ENCODE measurements at regions not wholly inside any gene's neighbourhood (a gene's known extent, or its start where the extent isn't known, plus 50 kb on each side); places are given as distances from the start of the nearest gene placed in this dataset.

DNA sequence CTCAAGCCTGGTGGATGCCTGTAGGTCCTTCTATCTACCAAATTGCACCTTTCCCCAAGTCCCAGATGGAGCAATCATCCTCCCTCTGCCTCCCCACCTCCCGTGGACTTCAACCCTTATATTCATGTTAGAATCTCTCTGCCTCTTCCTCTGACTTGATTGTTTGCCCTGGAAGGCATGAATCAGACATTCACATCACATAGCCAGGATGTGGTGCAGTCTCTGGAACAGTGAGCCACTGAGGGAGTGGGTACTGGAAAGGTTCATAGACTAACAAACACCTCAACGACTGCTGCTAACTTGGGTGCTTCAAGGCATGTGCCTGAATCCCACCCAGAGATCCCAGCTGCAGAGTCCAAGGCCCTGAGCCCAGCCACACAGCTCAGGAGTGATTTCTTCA is 494.0 kb downstream of the TNS3 start:
- Histone ChIP-seq H4K20me1 (ENCODE audit: control insufficient read depth, insufficient read depth) (no peaks in the 10 kb centered on the region), H2AFZ (ENCODE audit: control insufficient read depth, low read depth, low read length) (no peak overlapping the region), H3K4me3 (no peak overlapping the region), H3K27me3 (replicated peaks in 1 of 2; ENCODE audit: control insufficient read depth in 2 of 2, insufficient read depth in 2 of 2, low read length in 1 of 2) (no peaks in the 10 kb centered on the region), H3K27ac (ENCODE audit: control insufficient read depth, insufficient read depth) (no peak overlapping the region), H3K4me2 (ENCODE audit: control insufficient read depth, insufficient read depth) (no peak overlapping the region), H3K36me3 (ENCODE audit: control insufficient read depth in 2 of 2, insufficient read depth in 2 of 2, low read length in 1 of 2) (no peaks in the 10 kb centered on the region), H3K9ac (ENCODE audit: control insufficient read depth, insufficient read depth, low read length) (no peak overlapping the region), H3K4me1 (ENCODE audit: control insufficient read depth, insufficient read depth, low read length) (no peaks in the 10 kb centered on the region), H3K79me2 (ENCODE audit: control insufficient read depth, insufficient read depth, low read length) (no peaks in the 10 kb centered on the region), H3K9me3 (replicated peaks; ENCODE audit: control insufficient read depth, insufficient read depth, low read length) (no peaks in the 10 kb centered on the region)
- TF ChIP-seq, protein P1, sequence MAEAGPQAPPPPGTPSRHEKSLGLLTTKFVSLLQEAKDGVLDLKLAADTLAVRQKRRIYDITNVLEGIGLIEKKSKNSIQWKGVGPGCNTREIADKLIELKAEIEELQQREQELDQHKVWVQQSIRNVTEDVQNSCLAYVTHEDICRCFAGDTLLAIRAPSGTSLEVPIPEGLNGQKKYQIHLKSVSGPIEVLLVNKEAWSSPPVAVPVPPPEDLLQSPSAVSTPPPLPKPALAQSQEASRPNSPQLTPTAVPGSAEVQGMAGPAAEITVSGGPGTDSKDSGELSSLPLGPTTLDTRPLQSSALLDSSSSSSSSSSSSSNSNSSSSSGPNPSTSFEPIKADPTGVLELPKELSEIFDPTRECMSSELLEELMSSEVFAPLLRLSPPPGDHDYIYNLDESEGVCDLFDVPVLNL (IDR thresholded peaks at IDR 0.05; ENCODE audit: low read depth, low read length), result no peak
- no peak for TF ChIP-seq FOXM1 (IDR thresholded peaks at IDR 0.05; ENCODE audit: low read depth, low read length)
- no peak for TF ChIP-seq ZNF622 (IDR thresholded peaks at IDR 0.05)
- TF ChIP-seq, protein P2, sequence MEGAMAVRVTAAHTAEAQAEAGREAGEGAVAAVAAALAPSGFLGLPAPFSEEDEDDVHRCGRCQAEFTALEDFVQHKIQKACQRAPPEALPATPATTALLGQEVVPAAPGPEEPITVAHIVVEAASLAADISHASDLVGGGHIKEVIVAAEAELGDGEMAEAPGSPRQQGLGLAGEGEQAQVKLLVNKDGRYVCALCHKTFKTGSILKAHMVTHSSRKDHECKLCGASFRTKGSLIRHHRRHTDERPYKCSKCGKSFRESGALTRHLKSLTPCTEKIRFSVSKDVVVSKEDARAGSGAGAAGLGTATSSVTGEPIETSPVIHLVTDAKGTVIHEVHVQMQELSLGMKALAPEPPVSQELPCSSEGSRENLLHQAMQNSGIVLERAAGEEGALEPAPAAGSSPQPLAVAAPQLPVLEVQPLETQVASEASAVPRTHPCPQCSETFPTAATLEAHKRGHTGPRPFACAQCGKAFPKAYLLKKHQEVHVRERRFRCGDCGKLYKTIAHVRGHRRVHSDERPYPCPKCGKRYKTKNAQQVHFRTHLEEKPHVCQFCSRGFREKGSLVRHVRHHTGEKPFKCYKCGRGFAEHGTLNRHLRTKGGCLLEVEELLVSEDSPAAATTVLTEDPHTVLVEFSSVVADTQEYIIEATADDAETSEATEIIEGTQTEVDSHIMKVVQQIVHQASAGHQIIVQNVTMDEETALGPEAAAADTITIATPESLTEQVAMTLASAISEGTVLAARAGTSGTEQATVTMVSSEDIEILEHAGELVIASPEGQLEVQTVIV (IDR thresholded peaks at IDR 0.05; ENCODE audit: borderline replicate concordance, partially characterized antibody), result no peak
- TF ChIP-seq ZNF384 (IDR thresholded peaks at IDR 0.05; ENCODE audit: borderline replicate concordance, low read depth, low read length), result no peak
- TF ChIP-seq, protein P3, sequence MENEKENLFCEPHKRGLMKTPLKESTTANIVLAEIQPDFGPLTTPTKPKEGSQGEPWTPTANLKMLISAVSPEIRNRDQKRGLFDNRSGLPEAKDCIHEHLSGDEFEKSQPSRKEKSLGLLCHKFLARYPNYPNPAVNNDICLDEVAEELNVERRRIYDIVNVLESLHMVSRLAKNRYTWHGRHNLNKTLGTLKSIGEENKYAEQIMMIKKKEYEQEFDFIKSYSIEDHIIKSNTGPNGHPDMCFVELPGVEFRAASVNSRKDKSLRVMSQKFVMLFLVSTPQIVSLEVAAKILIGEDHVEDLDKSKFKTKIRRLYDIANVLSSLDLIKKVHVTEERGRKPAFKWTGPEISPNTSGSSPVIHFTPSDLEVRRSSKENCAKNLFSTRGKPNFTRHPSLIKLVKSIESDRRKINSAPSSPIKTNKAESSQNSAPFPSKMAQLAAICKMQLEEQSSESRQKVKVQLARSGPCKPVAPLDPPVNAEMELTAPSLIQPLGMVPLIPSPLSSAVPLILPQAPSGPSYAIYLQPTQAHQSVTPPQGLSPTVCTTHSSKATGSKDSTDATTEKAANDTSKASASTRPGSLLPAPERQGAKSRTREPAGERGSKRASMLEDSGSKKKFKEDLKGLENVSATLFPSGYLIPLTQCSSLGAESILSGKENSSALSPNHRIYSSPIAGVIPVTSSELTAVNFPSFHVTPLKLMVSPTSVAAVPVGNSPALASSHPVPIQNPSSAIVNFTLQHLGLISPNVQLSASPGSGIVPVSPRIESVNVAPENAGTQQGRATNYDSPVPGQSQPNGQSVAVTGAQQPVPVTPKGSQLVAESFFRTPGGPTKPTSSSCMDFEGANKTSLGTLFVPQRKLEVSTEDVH (IDR thresholded peaks at IDR 0.05; ENCODE audit: low read depth, partially characterized antibody), result no peak
- no peak for TF ChIP-seq CEBPB (IDR thresholded peaks at IDR 0.05; ENCODE audit: borderline replicate concordance in 1 of 2, low read depth in 2 of 2, low read length in 2 of 2)
- TF ChIP-seq PAX8 (IDR thresholded peaks at IDR 0.05), result no peak
- no peak for DNase-seq (ENCODE audit: low read depth, low spot score)
- intact Hi-C loops (cut with micrococcal nuclease; ENCODE audit: unreplicated experiment), result loop anchor here (1.0 to 10.0 kb wide), 5 partner anchors 94 to 1197 kb away; no protein-coding TSS in a partner anchor
- no TSS peak for BruUV-seq (replicated peaks)
- in situ Hi-C loops (cut with MboI), result loop anchor here (5.0 to 25.0 kb wide), 2 partner anchors 726 to 1171 kb away; no protein-coding TSS in a partner anchor
- SMC1A ChIA-PET (ENCODE audit: uncharacterized antibody, unreplicated experiment), result interaction anchor here (1.2 to 3.0 kb wide), 10 partner anchors 9 to 1170 kb away, joined by 3 to 30 read pairs (median 4); no protein-coding TSS in a partner anchor
- FAIRE-seq, result no peak
- CTCF ChIA-PET, result interaction anchor here (0.8 to 4.9 kb wide), 13 partner anchors 8 to 1197 kb away, joined by 3 to 91 read pairs (median 5); partner anchors contain the start of gene IGFBP3
- RAD21 ChIA-PET (ENCODE audit: unreplicated experiment), result interaction anchor here (0.6 to 3.5 kb wide), 13 partner anchors 13 to 1170 kb away, joined by 3 to 41 read pairs (median 3); no protein-coding TSS in a partner anchor
- no peak for ATAC-seq
- POLR2A ChIA-PET, result no interaction called here
- 3% methylated on average over 2 of the region's 2 CpGs for whole genome bisulfite sequencing (ENCODE audit: insufficient coverage, insufficient replicate concordance, low lambda C conversion rate, missing lambda C conversion rate)
